GM18907 (cell line): ENCODE measurements at regions not wholly inside any gene's neighbourhood (a gene's known extent, or its start where the extent isn't known, plus 50 kb on each side); places are given as distances from the start of the nearest gene placed in this dataset.

ENCODE experiments used
- ATAC-seq: cut with Tn5 transposase; IDR thresholded peaks from one replicate; pipeline ENCODE4 v1.9.1; 2021; ENCODE audit warnings: mild to moderate bottlenecking, moderate library complexity; ENCODE audit not compliant: unreplicated experiment

- no peak for ATAC-seq
These were observed 157.6 kb downstream of the AACS start for GRCh38 chr12:125222876-125223275.

- ATAC-seq, result no peak
These were observed 160.4 kb downstream of the AACS start for GRCh38 chr12:125225641-125226040.

GRCh38 chr12:125228519-125229260, 163.5 kb downstream of the AACS start:
- ATAC-seq, result no peak

GRCh38 chr12:125229878-125230530, 164.8 kb downstream of the AACS start:
- no peak for ATAC-seq

- no peak for ATAC-seq
These were observed 168.1 kb downstream of the AACS start for GRCh38 chr12:125233319-125233718.

GRCh38 chr12:125239563-125239962, 174.3 kb downstream of the AACS start:
- ATAC-seq, result no peak

- ATAC-seq, result no peak
These were observed 175.5 kb downstream of the AACS start for GRCh38 chr12:125240717-125241116.

- ATAC-seq, result no peak
These were observed 178.6 kb downstream of the AACS start for GRCh38 chr12:125243811-125244210.

GRCh38 chr12:125244338-125244737, 179.1 kb downstream of the AACS start:
- no peak for ATAC-seq

- ATAC-seq, result no peak
These were observed 180.6 kb downstream of the AACS start for GRCh38 chr12:125245581-125246557.

- no peak for ATAC-seq
These were observed 182.2 kb downstream of the AACS start for GRCh38 chr12:125247477-125247876.

- ATAC-seq, result no peak
These were observed 184.0 kb downstream of the AACS start for GRCh38 chr12:125249066-125249824.

GRCh38 chr12:125249932-125250331, 184.7 kb downstream of the AACS start:
- ATAC-seq, result no peak

- no peak for ATAC-seq
These were observed 189.0 kb downstream of the AACS start for GRCh38 chr12:125254236-125254635.

- ATAC-seq, result no peak
These were observed 189.6 kb downstream of the AACS start for GRCh38 chr12:125254856-125255255.

GRCh38 chr12:125255935-125256633, 190.8 kb downstream of the AACS start:
- ATAC-seq, result no peak

- ATAC-seq, result no peak
These were observed 191.3 kb downstream of the AACS start for GRCh38 chr12:125256634-125256936.

GRCh38 chr12:125259178-125259867, 194.1 kb downstream of the AACS start:
- ATAC-seq, result no peak

- no peak for ATAC-seq
These were observed 197.6 kb downstream of the AACS start for GRCh38 chr12:125262851-125263250.

GRCh38 chr12:125263385-125263784, 198.2 kb downstream of the AACS start:
- no peak for ATAC-seq
